ENCODE measurements at regions not wholly inside any gene's neighbourhood (a gene's known extent, or its start where the extent isn't known, plus 50 kb on each side); places are given as distances from the start of the nearest gene placed in this dataset.
"Not testable (repeated sequence)": the region's sequence is repeated elsewhere in the genome, so short reads cannot be mapped to it uniquely, and the experiment has no call there.

DNA sequence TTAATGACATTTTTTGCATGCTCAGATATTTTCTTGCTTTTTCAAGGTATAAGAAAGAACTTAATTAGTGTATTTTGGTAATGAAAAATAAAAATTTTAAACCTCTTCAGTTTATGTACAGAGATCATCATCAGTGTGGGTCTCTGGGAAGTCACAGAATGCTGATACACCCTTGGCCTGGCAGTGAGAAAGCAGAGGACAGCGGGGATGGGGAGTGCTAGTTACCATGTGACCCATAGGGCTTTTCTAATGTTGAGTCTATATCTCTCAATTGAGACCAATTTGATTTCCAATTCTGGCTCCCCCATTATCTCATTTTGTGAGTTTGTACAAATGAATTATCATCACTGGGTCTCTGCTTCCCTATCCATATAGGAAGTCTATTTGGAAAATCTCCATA lies 305.7 kb downstream of the CYRIA start:
- DNase-seq, result no peak

DNA sequence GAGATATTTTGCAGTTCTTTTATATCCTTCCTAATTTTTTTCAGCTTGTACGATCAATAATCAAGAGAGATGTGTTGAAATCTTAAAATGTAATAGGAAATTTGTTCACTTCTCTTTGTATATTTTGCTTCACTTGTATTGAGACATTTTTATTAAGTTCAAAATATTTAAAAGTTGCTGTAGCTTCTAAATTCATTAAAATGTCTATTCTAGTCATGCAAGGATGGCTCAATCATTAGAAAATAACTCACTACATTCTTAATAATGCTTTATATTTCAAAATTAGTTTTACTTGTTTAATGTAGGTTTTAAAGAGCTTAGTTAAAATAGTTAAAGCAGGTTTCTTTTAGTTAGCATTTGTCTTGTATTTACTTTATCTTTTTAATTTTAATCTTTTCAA lies 308.4 kb downstream of the CYRIA start:
- no peak for DNase-seq

DNA sequence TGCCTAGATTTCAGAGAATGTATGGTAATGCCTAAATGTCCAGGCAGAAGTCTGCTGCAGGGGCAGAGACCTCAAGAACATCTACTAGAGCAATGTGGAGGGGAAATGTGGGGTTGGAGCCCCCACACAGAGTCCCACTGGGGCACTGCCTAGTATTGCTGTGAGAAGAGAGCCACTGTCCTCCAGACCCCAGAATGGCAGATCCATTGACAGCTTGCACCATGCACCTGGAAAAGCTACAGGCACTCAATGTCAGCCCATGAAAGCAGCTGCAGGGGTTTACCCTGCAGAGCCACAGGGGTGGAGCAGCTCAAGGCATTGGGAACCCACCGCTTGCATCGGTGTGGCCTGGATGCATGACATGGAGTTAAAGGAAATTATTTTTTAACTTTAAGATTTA lies 314.1 kb downstream of the CYRIA start:
- no peak for DNase-seq

DNA sequence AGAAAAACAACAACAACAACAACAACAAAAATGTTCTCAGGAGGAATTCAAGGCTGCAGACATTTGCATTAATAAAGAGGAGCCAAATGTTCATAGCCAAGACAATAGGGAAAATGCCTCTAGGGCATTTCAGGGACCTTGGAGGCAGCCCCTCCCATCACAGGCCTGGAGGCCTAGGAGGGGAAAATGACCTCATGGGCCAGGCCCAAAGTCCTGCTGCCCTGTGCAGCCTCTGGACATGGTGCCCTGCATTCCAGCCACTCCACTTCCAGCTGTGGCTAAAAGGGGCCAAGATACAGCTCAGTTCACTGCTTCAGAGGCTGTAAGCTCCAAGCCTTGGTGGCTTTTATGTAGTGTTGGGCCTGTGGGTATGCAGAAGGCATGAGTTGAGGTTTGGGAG lies 314.5 kb downstream of the CYRIA start:
- no peak for DNase-seq

DNA sequence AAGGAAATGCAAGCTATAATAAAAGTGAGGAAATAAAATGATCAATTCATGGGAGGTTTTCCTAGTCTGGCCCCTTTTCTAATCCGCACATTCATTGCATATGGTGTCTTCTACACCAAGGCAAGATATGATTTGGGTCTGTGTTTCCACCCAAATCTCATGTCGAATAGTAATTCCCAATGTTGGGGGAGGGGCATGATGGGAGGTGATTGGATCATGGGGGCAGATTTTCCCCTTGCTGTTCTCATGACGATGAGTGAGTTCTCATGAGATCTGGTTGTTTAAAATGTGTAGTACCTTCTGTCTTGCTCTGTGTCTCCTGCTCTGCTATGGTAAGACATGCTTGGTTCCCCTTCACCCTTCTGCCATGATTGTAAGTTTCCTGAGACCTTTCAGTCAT lies 315.4 kb downstream of the CYRIA start:
- DNase-seq, result no peak

DNA sequence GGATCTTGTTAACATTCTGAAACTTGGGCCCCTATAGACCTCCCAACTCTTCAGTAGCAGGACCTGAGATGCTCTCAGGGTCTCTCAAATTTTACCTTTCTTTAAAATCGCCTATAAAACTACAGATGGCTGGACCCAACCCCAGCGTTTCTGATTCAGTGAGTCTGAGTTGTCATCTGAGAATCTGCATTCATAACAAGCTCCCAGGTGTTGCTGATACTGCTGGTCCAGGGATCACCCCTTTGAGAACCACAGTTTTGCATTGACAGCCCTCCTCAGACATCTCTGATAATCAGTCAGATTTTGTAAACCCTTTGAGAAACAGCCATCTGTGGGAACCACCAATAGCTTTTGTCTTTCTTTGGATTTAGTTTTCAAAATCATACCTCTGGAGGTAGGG lies 315.8 kb downstream of the CYRIA start:
- no peak for DNase-seq

DNA sequence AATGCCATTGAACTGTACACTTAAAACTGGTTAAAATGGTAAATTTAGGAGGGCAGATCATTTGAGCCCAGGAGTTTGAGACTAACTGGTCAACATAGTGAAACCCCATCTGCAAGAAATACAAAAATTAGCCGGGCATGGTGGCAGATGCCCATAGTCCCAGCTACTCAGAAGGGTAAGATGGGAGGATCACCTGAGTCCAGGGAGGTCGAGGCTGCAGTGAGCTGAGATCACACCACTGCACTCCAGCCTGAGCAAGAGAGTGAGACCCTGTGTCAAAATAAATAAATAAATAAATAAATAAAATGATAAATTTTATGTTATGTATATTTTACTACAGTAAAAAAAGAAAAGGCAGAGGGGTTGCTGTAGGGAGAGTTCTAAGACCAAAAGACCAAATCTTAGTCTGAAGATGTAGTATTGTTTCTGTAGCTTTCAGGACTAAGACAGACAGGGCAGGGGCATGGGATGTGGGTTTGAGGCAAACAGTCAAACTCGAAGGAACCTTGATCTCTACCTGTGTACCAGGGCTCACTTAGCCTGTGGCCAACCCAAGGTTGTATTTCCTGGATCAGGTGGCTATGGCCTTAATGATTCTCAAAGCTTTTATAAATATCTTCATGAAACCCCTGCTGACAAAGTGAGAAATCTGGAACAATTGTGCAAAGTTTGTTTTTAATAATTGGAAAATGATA lies 316.7 kb downstream of the CYRIA start:
- DNase-seq, result no peak

DNA sequence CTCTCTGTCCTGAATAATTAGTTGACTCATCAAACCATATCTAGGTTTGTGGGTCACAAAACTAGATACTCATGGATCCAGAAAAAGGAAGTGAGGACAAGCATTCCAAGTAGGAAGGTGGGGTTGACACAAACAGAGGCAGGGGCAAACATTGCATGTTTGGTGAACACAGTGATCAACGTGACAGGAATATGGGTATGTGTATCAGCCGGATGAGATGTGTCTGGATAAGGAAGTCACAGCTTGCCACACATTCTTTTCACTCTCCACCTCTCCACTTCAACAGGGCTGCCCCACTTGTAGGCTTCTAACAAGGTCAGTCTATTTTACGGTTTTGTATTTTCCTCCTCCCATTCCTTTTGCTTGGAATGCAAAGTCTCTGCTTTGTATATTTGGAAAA lies 319.0 kb downstream of the CYRIA start:
- no peak for DNase-seq

DNA sequence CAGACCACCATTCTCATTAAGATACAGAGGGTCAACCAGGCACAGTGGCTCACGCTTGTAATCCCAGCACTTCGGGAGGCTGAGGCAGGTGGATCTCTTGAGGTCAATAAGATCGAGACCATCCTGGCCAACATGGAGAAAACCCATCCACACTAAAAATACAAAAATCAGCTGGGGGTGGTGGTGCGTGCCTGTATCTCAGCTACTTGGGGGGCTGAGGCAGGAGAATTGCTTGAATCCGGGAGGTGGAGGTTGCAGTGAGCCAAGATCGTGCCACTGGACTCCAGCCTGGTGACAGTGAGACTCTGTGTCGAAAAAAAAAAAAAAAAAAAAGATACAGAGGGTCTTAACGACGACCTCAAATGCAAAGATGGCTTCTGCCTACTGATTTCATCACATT lies 320.4 kb downstream of the CYRIA start:
- DNase-seq, result not testable (repeated sequence)

DNA sequence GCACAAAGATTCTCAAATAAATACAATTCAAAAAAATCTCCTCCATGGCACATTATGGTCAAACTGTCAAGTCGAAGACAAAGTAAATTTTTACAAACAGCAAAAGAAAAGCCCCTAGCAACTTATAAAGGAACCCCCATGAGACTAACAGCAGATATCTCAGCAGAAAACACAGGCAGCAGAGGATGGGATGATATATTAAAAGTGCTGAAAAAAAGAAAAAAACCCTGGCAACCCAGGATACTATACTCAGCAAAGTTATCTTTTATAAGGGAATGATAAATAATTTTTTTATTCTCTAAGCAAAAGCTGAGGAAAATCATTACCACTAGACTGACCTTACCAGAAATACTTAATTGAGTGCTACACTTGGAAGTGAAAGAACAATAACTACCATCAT lies 326.4 kb downstream of the CYRIA start:
- DNase-seq, result no peak

DNA sequence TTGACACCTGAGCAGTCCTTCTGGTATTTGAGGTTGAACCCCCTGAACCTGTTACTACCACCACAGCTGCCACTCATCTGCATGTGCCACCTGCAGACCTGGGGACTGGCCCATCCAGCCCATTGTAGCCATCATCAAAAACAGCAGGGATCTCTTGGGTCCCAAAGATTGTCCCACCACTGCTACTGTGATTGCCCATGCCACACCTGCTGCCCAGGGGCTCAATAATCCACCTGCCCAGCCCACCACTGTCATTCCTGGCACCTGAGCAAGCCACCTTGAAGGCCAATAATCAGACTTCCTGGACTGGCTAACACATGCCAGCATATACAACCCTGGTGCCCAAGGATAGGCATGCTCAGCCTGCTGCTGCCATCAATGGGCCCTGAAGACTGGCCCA lies 327.6 kb downstream of the CYRIA start:
- DNase-seq, result no peak

DNA sequence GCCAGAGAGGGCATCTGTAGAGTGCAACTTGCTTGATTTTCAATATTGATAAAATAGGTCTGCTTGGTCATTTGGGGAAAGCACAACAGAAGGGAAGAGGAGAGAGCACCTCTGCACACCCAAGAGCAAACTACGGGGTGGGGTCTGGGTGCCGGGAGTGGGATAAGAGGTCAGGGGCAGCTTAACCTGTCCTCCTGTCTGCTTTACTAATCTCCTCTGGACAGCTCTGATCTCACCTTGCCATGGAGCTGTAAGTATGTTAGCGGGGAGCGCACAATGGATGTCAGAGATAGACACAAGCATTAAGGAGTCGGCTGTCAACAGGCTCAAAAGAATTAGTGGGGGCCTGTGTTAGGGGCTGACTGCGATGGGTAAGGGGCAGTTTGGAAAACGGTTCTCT lies 328.7 kb downstream of the CYRIA start:
- no peak for DNase-seq

DNA sequence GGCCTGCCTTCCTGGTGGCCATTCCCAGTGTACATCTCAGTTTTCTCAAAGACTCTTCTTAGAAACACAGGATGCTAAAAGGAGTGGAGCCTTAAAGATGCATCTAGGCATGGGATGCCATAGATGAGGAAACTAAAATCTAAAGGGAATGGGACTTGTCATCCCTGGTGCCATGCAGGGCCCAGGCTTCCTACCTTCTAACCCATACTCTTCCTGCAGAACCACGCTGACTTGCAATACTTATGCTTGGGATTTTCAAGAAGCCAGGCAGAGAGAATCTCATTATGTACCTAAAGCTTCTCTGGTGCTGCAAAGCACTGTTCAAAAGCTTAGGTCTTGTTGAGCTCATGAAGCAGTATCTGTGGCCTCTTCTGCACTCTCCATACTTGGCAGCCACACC lies 329.1 kb downstream of the CYRIA start:
- no peak for DNase-seq

DNA sequence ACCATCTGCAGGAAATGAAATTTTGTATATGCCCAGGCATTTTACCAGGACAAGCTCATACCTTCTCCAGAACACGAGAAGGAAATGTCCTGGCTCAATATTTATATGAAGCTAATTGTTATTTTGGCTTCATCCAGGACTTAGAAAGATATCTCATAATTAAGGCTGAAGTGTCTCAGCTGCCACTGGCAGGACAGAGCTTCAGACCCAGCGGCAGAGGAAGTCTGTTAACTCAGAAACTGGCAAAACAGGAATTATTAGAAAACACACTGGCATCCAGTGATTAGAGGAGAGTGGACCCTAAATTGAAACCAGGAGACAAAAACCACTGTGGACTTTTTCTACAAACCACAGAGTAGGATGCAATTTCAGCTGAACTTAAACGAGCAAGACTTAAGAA lies 329.7 kb downstream of the CYRIA start:
- no peak for DNase-seq

DNA sequence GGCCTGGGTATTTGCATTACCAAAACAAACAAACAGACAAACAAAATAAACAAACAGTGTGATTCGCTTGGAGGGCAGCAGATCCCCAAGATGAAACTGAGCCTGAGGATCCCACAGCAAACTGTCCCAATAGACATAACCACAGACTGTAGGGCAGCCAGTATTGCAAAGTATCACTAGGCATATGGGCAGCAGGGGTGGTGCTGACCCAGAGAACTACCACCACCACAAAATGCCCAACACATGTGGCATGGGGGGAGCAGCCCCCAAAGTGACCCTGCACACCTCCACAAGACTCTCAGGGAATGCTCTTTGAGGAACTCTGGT lies 330.1 kb downstream of the CYRIA start:
- no peak for DNase-seq

DNA sequence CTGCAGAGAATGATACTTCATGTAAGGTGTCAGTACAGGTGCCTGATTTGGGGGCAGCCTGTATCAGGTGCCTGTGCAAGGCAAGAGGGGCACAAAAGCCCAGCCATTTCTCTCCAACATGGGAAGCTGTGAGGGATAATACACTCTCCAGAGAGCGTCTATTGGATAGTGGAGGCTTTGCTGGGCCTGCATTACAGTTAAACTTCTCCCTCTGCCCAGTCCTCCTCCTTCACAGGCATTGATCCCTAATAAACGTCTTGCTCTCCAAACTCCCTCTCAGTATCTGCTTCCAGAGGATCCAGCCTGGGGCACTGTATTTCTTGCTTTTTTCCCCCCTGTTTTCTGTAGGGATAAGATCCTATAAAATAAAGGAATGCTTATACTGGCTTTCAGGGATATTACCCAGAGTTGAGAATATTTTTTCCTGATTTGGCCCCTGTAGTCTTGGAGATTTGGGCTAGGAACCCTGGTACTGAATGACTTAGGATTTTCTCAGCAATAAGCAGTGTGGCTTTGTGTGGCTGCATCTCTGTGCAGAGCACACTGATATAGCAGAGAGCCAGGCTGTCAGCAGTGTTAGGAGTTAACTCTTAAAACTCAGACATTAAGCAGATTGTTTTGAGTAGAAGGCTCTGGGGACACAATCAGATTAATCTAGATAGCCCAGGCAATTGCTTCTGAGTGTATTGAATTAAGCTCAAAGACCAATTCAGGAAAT lies 330.6 kb downstream of the CYRIA start:
- DNase-seq, result no peak

DNA sequence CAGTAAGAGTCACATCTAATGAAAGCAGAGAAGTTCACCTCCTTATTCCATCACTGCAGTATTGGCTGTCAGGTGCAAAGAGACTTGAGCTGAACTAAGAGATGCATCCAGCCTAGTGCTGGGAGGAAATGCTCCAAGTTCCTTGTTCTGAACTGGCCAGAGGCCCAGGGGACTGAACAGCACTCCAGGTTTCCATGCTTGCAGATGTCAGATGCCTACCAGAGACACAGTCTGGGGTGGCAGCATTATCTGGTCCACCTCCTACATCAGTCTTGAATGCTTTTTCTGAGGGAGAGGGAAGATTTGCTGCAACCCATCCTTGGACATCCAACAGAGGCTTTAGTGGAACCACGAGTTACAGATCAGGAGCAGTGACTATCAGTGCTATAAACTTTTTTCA lies 331.3 kb downstream of the CYRIA start:
- no peak for DNase-seq

DNA sequence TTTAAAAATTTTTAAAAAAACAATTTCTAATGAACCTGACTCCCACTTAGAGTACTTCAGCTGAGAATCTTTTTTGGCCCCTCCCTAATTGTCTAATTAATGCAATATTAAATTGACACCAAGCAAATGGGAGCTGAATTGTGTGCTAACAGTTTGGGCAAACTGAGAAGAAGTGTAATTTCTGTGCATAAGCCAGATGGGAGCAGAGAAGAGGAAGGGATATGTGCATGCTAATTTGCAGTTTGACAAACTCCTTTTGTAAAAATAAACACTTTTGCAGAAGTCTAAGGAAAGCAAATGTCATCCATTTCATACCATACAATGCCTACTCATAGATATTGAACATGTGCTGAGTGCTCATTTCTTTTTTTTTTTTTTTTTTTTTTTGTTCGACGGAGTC lies 332.0 kb downstream of the CYRIA start:
- DNase-seq, result no peak

DNA sequence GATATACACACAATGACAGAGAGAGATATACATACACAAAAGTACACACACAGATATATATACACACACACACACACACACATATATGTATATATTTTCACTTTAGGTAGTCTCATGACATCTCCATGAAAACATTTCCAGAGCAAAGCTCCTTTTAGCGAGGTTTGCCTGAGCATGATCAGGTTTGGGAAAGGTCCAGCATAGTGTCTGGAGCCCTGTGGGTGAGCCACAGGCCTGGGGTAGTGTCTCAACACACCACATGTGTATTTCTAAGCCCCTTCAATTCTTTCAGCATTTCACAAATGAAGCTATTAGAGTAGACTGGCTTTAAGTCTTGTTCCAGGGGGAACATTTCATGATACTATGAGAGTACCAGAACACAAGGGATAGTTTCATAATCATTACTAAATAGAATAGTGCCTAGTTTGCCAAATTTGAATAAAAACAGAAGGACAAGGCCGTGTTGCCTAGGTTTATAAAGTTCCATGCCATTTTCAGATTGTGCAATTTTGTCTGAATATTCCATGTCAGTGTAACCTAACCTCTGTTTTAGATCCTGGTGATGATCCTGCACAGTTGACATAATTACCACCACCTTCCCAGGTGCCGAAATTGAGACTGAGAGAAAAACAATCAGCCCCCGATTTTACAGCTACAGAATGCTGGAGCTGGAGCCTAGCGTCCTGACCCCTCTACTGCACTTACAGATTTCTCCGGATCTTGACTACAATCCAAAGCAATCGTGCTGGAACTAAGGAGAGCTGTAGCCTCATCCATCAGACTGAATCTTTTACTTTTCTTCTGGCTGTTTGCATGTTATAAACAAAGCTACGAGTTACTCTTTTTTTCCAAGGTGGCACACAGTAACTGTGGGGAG lies 332.7 kb downstream of the CYRIA start:
- no peak for DNase-seq

DNA sequence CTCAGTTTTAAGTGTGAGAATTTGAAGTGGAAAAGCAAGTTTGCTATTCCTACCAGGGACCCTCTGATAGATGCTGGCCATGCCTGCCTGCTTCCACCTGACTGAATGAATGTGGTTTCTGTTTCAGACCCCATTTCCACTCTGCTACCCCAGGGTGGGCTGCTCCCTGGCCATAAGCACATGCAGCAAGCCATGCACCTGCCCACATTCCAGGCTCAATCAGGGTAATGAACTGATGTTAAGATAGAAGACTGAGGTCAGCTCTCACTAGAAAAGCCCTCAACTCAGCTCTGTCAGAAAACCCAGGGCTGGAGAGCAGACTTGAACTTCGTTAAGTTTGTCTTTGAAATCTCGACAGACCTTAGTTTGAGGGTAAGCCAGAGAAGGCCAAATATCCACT lies 333.9 kb downstream of the CYRIA start:
- DNase-seq, result no peak

DNA sequence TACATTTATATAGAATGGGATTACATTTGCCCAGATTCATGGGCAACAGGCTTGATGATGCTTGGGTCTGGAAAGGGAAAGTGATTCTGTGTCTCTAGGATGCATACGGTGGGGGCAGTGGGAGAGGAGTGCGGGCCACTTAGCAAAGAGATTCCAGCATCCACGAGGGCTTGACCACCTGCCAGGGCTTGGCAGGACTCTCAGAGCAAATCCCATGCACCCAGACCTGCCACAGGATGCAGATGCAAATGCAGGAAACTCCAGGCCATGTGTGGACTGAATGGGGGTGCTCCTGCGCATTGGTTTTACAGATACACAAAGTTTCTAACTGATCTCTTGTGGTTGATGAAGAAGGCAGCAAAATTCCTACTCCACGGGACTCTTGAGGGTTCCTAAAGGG lies 334.7 kb downstream of the CYRIA start:
- DNase-seq, result no peak

DNA sequence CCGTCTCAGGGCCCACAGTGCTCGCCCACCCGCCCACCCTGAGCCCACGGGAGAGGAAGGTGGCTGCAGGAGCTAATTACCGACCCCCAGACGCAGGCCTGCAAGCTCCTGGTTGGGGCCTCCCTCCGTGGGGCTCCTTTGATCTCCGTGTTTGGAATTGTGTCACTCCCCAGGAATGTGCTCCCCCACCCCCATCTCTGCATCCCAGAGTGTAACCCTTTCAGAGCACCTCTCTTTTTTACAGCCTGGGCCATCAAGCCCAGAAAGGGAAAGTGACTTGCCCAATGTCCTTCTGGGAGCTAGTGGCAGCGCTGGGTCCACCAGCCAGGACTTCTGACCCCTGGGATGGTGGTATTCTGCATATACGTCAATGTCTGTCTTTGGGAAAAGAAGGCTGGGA lies 335.1 kb downstream of the CYRIA start:
- no peak for DNase-seq

DNA sequence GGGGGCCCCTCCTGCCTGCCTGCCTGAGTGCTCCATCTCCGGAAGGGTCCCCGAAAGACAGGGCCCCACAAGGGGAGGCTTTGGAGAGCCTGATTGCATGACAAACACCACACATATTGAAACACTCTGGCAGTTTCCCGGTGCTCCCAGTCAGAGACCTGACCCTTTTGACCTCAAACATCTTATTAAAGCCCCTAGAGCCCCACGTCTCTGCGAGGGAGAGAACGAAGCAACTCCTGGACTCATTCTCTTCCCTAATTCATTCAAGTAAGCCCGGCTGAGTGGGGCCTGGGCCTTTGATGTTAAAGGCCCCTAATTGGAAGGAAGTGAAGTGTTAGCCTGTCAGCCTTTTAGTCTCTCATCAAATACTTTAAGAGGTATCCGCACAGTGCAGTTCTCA lies 335.6 kb downstream of the CYRIA start:
- DNase-seq, result no peak

DNA sequence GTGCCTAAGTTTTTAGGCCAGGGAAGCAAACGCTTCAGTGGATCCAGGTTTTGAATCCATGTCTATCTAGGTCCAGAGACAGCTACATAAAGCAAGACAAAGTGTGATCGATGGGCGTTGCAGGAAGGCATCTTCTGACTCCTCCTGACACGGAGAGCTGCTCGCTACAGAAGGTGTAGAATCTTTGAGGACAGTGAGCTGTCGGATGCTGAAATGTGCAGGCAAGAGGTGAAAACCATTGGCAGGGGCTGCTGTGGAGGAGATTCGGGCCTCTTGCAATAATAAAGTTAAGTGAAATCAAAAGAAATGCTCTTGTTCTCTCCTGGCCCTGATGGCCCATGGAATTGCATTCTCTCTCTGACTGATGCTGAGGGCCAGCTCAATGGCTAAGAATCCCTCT lies 336.2 kb downstream of the CYRIA start:
- DNase-seq, result no peak

Data from activated CD4-positive, alpha-beta T cell treated with anti-CD3 and anti-CD28 coated beads, Interleukin-2, amount 50 U/mL, for 48 hours (primary cell).